Keratinocyte (primary cell): ENCODE measurements at regions not wholly inside any gene's neighbourhood (a gene's known extent, or its start where the extent isn't known, plus 50 kb on each side); places are given as distances from the start of the nearest gene placed in this dataset.

Source experiments
- CTCF ChIP-seq, 3 experiments: IDR thresholded peaks in 1 of 3; conservative IDR thresholded peaks in 1 of 3; optimal IDR thresholded peaks in 1 of 3; 2 replicates in 2 of 3; 3 replicates in 1 of 3; pipeline versions ENCODE3 to v1.5.1; 2011; ENCODE audit warnings: low read length in 3 of 3, mild to moderate bottlenecking in 3 of 3, moderate library complexity in 2 of 3, control low read depth in 1 of 3, inconsistent platforms in 1 of 3; ENCODE audit not compliant: insufficient read depth in 2 of 3; ENCODE audit errors: extremely low read depth in 1 of 3
- EZH2 ChIP-seq: IDR thresholded peaks from one replicate; pipeline ENCODE4 v1.6.1; 2012; ENCODE audit warnings: inconsistent platforms, mild to moderate bottlenecking, low read length, moderate library complexity

DNA sequence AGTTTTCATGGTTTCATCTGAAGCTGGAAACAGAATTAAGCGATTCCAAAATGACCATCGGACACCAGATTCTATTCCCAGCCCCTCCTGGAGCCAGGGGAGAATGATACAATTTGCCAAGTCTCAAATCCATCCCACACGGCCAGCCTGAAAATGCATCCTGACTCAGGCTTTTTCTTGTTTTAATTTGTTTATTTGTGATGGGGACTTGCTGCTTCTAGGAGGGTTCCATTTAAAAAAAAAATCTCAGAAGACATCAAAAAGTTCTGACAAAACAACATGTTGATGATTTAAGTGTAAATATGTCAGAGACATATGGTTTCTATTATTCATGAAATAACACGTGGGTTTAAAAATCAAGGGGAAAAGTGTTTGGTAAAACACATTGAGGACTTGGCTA lies 173.2 kb downstream of the GAS1 start:
- TF ChIP-seq CTCF (optimal IDR thresholded peaks at IDR 0.05 in 1 of 3, IDR thresholded peaks at IDR 0.05 in 1 of 3, conservative IDR thresholded peaks at IDR 0.05 in 1 of 3; ENCODE audit: extremely low read depth in 1 of 3, insufficient read depth in 2 of 3, low read length in 3 of 3): no peak
- TF ChIP-seq EZH2: no peak
